ENCODE measurements at regions not wholly inside any gene's neighbourhood (a gene's known extent, or its start where the extent isn't known, plus 50 kb on each side); places are given as distances from the start of the nearest gene placed in this dataset.
A peak's percentile ranks its signal among the peaks of the same experiment; 100 is the strongest.

GRCh38 chr13:91112924-91113277, 234.6 kb upstream of the MIR17HG start:
- Histone ChIP-seq H3K4me3 (ENCODE audit: extremely low read depth, insufficient read depth, low read length, poor library complexity, severe bottlenecking) (no peak overlapping the region), H3K4me1 (ENCODE audit: control insufficient read depth, insufficient read depth, low read length, poor library complexity, severe bottlenecking) (peaks cover 4% of the 10 kb centered on the region), H3K9me3 (ENCODE audit: control insufficient read depth, low read length) (no peaks in the 10 kb centered on the region), H3K36me3 (ENCODE audit: control insufficient read depth, insufficient read depth, low read length) (no peaks in the 10 kb centered on the region), H3K27ac (ENCODE audit: low read depth, low read length, severe bottlenecking) (no peak overlapping the region)
- 100% methylated on average over 1 of the region's 1 CpG; no CpG with 5 or more reads in 1 of the 2 experiments for WGBS, 2 experiments (ENCODE audit: insufficient coverage in 2 of 2)

GRCh38 chr13:91115776-91116175, 231.7 kb upstream of the MIR17HG start:
- H3K4me3 ChIP-seq (ENCODE audit: extremely low read depth, insufficient read depth, low read length, poor library complexity, severe bottlenecking): no peak overlapping the region
- WGBS, 2 experiments (ENCODE audit: insufficient coverage in 2 of 2): 91 to 100% methylated on average over 1 of the region's 1 CpG
- H3K36me3 ChIP-seq (ENCODE audit: control insufficient read depth, insufficient read depth, low read length): no peaks in the 10 kb centered on the region
- H3K9me3 ChIP-seq (ENCODE audit: control insufficient read depth, low read length): no peaks in the 10 kb centered on the region
- H3K27ac ChIP-seq (ENCODE audit: low read depth, low read length, severe bottlenecking): no peak overlapping the region
- peaks cover 4% of the 10 kb centered on the region for H3K4me1 ChIP-seq (ENCODE audit: control insufficient read depth, insufficient read depth, low read length, poor library complexity, severe bottlenecking)

GRCh38 chr13:91117351-91117750, 230.1 kb upstream of the MIR17HG start:
- no peaks in the 10 kb centered on the region for H3K36me3 ChIP-seq (ENCODE audit: control insufficient read depth, insufficient read depth, low read length)
- H3K9me3 ChIP-seq (ENCODE audit: control insufficient read depth, low read length): no peaks in the 10 kb centered on the region
- peaks cover 4% of the 10 kb centered on the region for H3K4me1 ChIP-seq (ENCODE audit: control insufficient read depth, insufficient read depth, low read length, poor library complexity, severe bottlenecking)
- H3K4me3 ChIP-seq (ENCODE audit: extremely low read depth, insufficient read depth, low read length, poor library complexity, severe bottlenecking): no peak overlapping the region
- WGBS, 2 experiments (ENCODE audit: insufficient coverage in 2 of 2): 80 to 83% methylated on average over 1 of the region's 2 CpGs
- H3K27ac ChIP-seq (ENCODE audit: low read depth, low read length, severe bottlenecking): no peak overlapping the region

GRCh38 chr13:91119643-91120042, 227.8 kb upstream of the MIR17HG start:
- Histone ChIP-seq H3K9me3 (ENCODE audit: control insufficient read depth, low read length) (no peaks in the 10 kb centered on the region), H3K4me1 (ENCODE audit: control insufficient read depth, insufficient read depth, low read length, poor library complexity, severe bottlenecking) (peaks cover 4% of the 10 kb centered on the region), H3K27ac (ENCODE audit: low read depth, low read length, severe bottlenecking) (no peak overlapping the region), H3K4me3 (ENCODE audit: extremely low read depth, insufficient read depth, low read length, poor library complexity, severe bottlenecking) (no peak overlapping the region), H3K36me3 (ENCODE audit: control insufficient read depth, insufficient read depth, low read length) (no peaks in the 10 kb centered on the region)
- no CpG with 5 or more reads among the region's 3 CpGs for WGBS, 2 experiments (ENCODE audit: insufficient coverage in 2 of 2)

- Histone ChIP-seq H3K36me3 (ENCODE audit: control insufficient read depth, insufficient read depth, low read length) (no peaks in the 10 kb centered on the region), H3K9me3 (ENCODE audit: control insufficient read depth, low read length) (no peaks in the 10 kb centered on the region), H3K27ac (ENCODE audit: low read depth, low read length, severe bottlenecking) (no peak overlapping the region), H3K4me1 (ENCODE audit: control insufficient read depth, insufficient read depth, low read length, poor library complexity, severe bottlenecking) (no peaks in the 10 kb centered on the region), H3K4me3 (ENCODE audit: extremely low read depth, insufficient read depth, low read length, poor library complexity, severe bottlenecking) (no peak overlapping the region)
- WGBS, 2 experiments (ENCODE audit: insufficient coverage in 2 of 2): no CpG with 5 or more reads among the region's 1 CpG
Observed at GRCh38 chr13:91122766-91123165, 224.7 kb upstream of the MIR17HG start.

GRCh38 chr13:91123456-91124127, 223.9 kb upstream of the MIR17HG start:
- Histone ChIP-seq H3K4me1 (ENCODE audit: control insufficient read depth, insufficient read depth, low read length, poor library complexity, severe bottlenecking) (no peaks in the 10 kb centered on the region), H3K9me3 (ENCODE audit: control insufficient read depth, low read length) (no peaks in the 10 kb centered on the region), H3K27ac (ENCODE audit: low read depth, low read length, severe bottlenecking) (peak overlapping the region; percentile 43), H3K4me3 (ENCODE audit: extremely low read depth, insufficient read depth, low read length, poor library complexity, severe bottlenecking) (no peak overlapping the region), H3K36me3 (ENCODE audit: control insufficient read depth, insufficient read depth, low read length) (no peaks in the 10 kb centered on the region)
- 57 to 80% methylated on average over 4 to 5 of the region's 5 CpGs for WGBS, 2 experiments (ENCODE audit: insufficient coverage in 2 of 2)

GRCh38 chr13:91126806-91127205, 220.7 kb upstream of the MIR17HG start:
- Histone ChIP-seq H3K9me3 (ENCODE audit: control insufficient read depth, low read length) (no peaks in the 10 kb centered on the region), H3K36me3 (ENCODE audit: control insufficient read depth, insufficient read depth, low read length) (no peaks in the 10 kb centered on the region), H3K27ac (ENCODE audit: low read depth, low read length, severe bottlenecking) (no peak overlapping the region), H3K4me1 (ENCODE audit: control insufficient read depth, insufficient read depth, low read length, poor library complexity, severe bottlenecking) (no peaks in the 10 kb centered on the region), H3K4me3 (ENCODE audit: extremely low read depth, insufficient read depth, low read length, poor library complexity, severe bottlenecking) (no peak overlapping the region)
- 78 to 100% methylated on average over 3 of the region's 4 CpGs for WGBS, 2 experiments (ENCODE audit: insufficient coverage in 2 of 2)

GRCh38 chr13:91127995-91128394, 219.5 kb upstream of the MIR17HG start:
- no peak overlapping the region for H3K4me3 ChIP-seq (ENCODE audit: extremely low read depth, insufficient read depth, low read length, poor library complexity, severe bottlenecking)
- no peaks in the 10 kb centered on the region for H3K4me1 ChIP-seq (ENCODE audit: control insufficient read depth, insufficient read depth, low read length, poor library complexity, severe bottlenecking)
- no peak overlapping the region for H3K27ac ChIP-seq (ENCODE audit: low read depth, low read length, severe bottlenecking)
- WGBS, 2 experiments (ENCODE audit: insufficient coverage in 2 of 2): no CpG with 5 or more reads among the region's 1 CpG
- H3K36me3 ChIP-seq (ENCODE audit: control insufficient read depth, insufficient read depth, low read length): no peaks in the 10 kb centered on the region
- no peaks in the 10 kb centered on the region for H3K9me3 ChIP-seq (ENCODE audit: control insufficient read depth, low read length)

GRCh38 chr13:91132381-91132780, 215.1 kb upstream of the MIR17HG start:
- Histone ChIP-seq H3K9me3 (ENCODE audit: control insufficient read depth, low read length) (no peaks in the 10 kb centered on the region), H3K27ac (ENCODE audit: low read depth, low read length, severe bottlenecking) (no peak overlapping the region), H3K4me1 (ENCODE audit: control insufficient read depth, insufficient read depth, low read length, poor library complexity, severe bottlenecking) (no peaks in the 10 kb centered on the region), H3K36me3 (ENCODE audit: control insufficient read depth, insufficient read depth, low read length) (no peaks in the 10 kb centered on the region), H3K4me3 (ENCODE audit: extremely low read depth, insufficient read depth, low read length, poor library complexity, severe bottlenecking) (no peak overlapping the region)
- 80 to 92% methylated on average over 1 to 4 of the region's 4 CpGs for WGBS, 2 experiments (ENCODE audit: insufficient coverage in 2 of 2)

- Histone ChIP-seq H3K9me3 (ENCODE audit: control insufficient read depth, low read length) (no peaks in the 10 kb centered on the region), H3K4me1 (ENCODE audit: control insufficient read depth, insufficient read depth, low read length, poor library complexity, severe bottlenecking) (no peaks in the 10 kb centered on the region), H3K36me3 (ENCODE audit: control insufficient read depth, insufficient read depth, low read length) (no peaks in the 10 kb centered on the region), H3K4me3 (ENCODE audit: extremely low read depth, insufficient read depth, low read length, poor library complexity, severe bottlenecking) (no peak overlapping the region), H3K27ac (ENCODE audit: low read depth, low read length, severe bottlenecking) (no peak overlapping the region)
- WGBS, 2 experiments (ENCODE audit: insufficient coverage in 2 of 2): 91 to 92% methylated on average over 5 of the region's 7 CpGs
Observed at GRCh38 chr13:91132786-91133185, 214.7 kb upstream of the MIR17HG start.

- Histone ChIP-seq H3K9me3 (ENCODE audit: control insufficient read depth, low read length) (no peaks in the 10 kb centered on the region), H3K27ac (ENCODE audit: low read depth, low read length, severe bottlenecking) (no peak overlapping the region), H3K36me3 (ENCODE audit: control insufficient read depth, insufficient read depth, low read length) (no peaks in the 10 kb centered on the region), H3K4me1 (ENCODE audit: control insufficient read depth, insufficient read depth, low read length, poor library complexity, severe bottlenecking) (no peaks in the 10 kb centered on the region), H3K4me3 (ENCODE audit: extremely low read depth, insufficient read depth, low read length, poor library complexity, severe bottlenecking) (no peak overlapping the region)
- WGBS, 2 experiments (ENCODE audit: insufficient coverage in 2 of 2): 69 to 79% methylated on average over 4 to 6 of the region's 11 CpGs
Observed at GRCh38 chr13:91133941-91134802, 213.3 kb upstream of the MIR17HG start.

Measured in mesodermal cell (in vitro differentiated cells).